HG03139 (cell line): ENCODE measurements at regions not wholly inside any gene's neighbourhood (a gene's known extent, or its start where the extent isn't known, plus 50 kb on each side); places are given as distances from the start of the nearest gene placed in this dataset.
"Not testable (repeated sequence)": the region's sequence is repeated elsewhere in the genome, so short reads cannot be mapped to it uniquely, and the experiment has no call there.

Source experiments
- ATAC-seq: cut with Tn5 transposase; IDR thresholded peaks from one replicate; pipeline ENCODE4 v1.9.1; 2021; ENCODE audit not compliant: unreplicated experiment

GRCh38 chr3:20921112-20921511 lies 735.1 kb upstream of the SGO1 start:
- not testable (repeated sequence) for ATAC-seq

- no peak for ATAC-seq
Observed at GRCh38 chr3:20916951-20917606, 731.1 kb upstream of the SGO1 start.

- no peak for ATAC-seq
Observed at GRCh38 chr3:20914310-20914709, 728.3 kb upstream of the SGO1 start.

- ATAC-seq: no peak
Observed at GRCh38 chr3:20912406-20912805, 726.4 kb upstream of the SGO1 start.

- ATAC-seq: no peak
Observed at GRCh38 chr3:20909511-20909910, 723.5 kb upstream of the SGO1 start.

- ATAC-seq: no peak
Observed at GRCh38 chr3:20905210-20905805, 719.3 kb upstream of the SGO1 start.

GRCh38 chr3:20904671-20905070 lies 718.7 kb upstream of the SGO1 start:
- no peak for ATAC-seq

- no peak for ATAC-seq
Observed at GRCh38 chr3:20898962-20899361, 713.0 kb upstream of the SGO1 start.

- no peak for ATAC-seq
Observed at GRCh38 chr3:20890111-20890519, 704.1 kb upstream of the SGO1 start.

- ATAC-seq: no peak
Observed at GRCh38 chr3:20878691-20879090, 692.7 kb upstream of the SGO1 start.

- no peak for ATAC-seq
Observed at GRCh38 chr3:20873235-20873634, 687.2 kb upstream of the SGO1 start.

GRCh38 chr3:20870106-20870899 lies 684.3 kb upstream of the SGO1 start:
- no peak for ATAC-seq

- no peak for ATAC-seq
Observed at GRCh38 chr3:20865803-20866202, 679.8 kb upstream of the SGO1 start.

- ATAC-seq: no peak
Observed at GRCh38 chr3:20861454-20861853, 675.4 kb upstream of the SGO1 start.

GRCh38 chr3:20857636-20858035 lies 671.6 kb upstream of the SGO1 start:
- ATAC-seq: no peak

- ATAC-seq: no peak
Observed at GRCh38 chr3:20853890-20854289, 667.9 kb upstream of the SGO1 start.

- no peak for ATAC-seq
Observed at GRCh38 chr3:20852712-20853111, 666.7 kb upstream of the SGO1 start.

GRCh38 chr3:20849975-20850374 lies 664.0 kb upstream of the SGO1 start:
- ATAC-seq: no peak

GRCh38 chr3:20846832-20847231 lies 660.8 kb upstream of the SGO1 start:
- ATAC-seq: no peak

- no peak for ATAC-seq
Observed at GRCh38 chr3:20846066-20846465, 660.1 kb upstream of the SGO1 start.

GRCh38 chr3:20844851-20845250 lies 658.8 kb upstream of the SGO1 start:
- ATAC-seq: no peak
